MM.1S (cell line): ENCODE measurements at regions not wholly inside any gene's neighbourhood (a gene's known extent, or its start where the extent isn't known, plus 50 kb on each side); places are given as distances from the start of the nearest gene placed in this dataset.

Experiments used
- EZH2 ChIP-seq: fragments of 300-600 bp; sonication (generic); optimal IDR thresholded peaks from 2 replicates; pipeline ENCODE3; 2017; ENCODE audit warnings: low read depth, mild to moderate bottlenecking, antibody characterized with exemption, low read length, mixed read lengths
- TF ChIP-seq, protein P1 (sequence below): fragments of 300-600 bp; sonication (generic); IDR thresholded peaks from 2 replicates; pipeline ENCODE4 v1.5.1; 2016; ENCODE audit warnings: antibody characterized with exemption, low read length, mixed read lengths

DNA sequence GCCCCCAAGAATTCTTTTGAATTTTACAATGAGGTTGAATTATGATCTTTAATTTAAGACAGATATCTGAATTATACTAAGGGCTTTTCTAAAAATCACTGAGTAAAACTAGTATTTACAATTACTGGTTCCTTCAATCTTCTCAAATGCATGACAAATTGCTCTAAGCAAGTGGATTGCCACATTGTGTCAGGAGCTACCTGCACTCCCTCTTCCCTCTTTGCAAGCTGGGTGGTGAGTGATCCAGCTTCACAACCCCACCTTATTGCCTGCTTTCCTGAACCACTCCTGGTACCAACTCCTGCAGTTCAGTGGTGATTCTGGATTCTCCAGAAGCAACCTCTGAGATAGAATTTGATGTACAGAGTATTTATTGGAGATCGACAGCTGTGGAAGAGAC is 49.9 kb upstream of the SERP2 start:
- TF ChIP-seq EZH2, result no peak
- TF ChIP-seq, protein P1, sequence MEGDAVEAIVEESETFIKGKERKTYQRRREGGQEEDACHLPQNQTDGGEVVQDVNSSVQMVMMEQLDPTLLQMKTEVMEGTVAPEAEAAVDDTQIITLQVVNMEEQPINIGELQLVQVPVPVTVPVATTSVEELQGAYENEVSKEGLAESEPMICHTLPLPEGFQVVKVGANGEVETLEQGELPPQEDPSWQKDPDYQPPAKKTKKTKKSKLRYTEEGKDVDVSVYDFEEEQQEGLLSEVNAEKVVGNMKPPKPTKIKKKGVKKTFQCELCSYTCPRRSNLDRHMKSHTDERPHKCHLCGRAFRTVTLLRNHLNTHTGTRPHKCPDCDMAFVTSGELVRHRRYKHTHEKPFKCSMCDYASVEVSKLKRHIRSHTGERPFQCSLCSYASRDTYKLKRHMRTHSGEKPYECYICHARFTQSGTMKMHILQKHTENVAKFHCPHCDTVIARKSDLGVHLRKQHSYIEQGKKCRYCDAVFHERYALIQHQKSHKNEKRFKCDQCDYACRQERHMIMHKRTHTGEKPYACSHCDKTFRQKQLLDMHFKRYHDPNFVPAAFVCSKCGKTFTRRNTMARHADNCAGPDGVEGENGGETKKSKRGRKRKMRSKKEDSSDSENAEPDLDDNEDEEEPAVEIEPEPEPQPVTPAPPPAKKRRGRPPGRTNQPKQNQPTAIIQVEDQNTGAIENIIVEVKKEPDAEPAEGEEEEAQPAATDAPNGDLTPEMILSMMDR, result no peak
